NCI-H187 treated with DMSO at 0.1 percent for 48 hours (cell line): ENCODE measurements at regions not wholly inside any gene's neighbourhood (a gene's known extent, or its start where the extent isn't known, plus 50 kb on each side); places are given as distances from the start of the nearest gene placed in this dataset.
"Not testable (repeated sequence)": the region's sequence is repeated elsewhere in the genome, so short reads cannot be mapped to it uniquely, and the experiment has no call there.

Experiments used
- DNase-seq: peaks from one replicate; lab custom pipeline; 2025; lab: John Stamatoyannopoulos, UW

- DNase-seq = no peak
Measured at GRCh38 chr4:128565565-128566186, 243.8 kb upstream of the JADE1 start.

- DNase-seq = no peak
Measured at GRCh38 chr4:128565054-128565453, 244.4 kb upstream of the JADE1 start.

- DNase-seq = no peak
Measured at GRCh38 chr4:128564081-128564630, 245.3 kb upstream of the JADE1 start.

- DNase-seq = no peak
Measured at GRCh38 chr4:128560754-128561495, 248.6 kb upstream of the JADE1 start.

- DNase-seq = no peak
Measured at GRCh38 chr4:128558896-128559679, 250.4 kb upstream of the JADE1 start.

- no peak for DNase-seq
Measured at GRCh38 chr4:128556756-128557155, 252.7 kb upstream of the JADE1 start.

- DNase-seq = no peak
Measured at GRCh38 chr4:128553686-128554515, 255.6 kb upstream of the JADE1 start.

GRCh38 chr4:128552586-128552907 is 257.0 kb upstream of the JADE1 start:
- no peak for DNase-seq

GRCh38 chr4:128551280-128551679 is 258.2 kb upstream of the JADE1 start:
- no peak for DNase-seq

GRCh38 chr4:128550060-128550459 is 259.4 kb upstream of the JADE1 start:
- DNase-seq = no peak

GRCh38 chr4:128549636-128550035 is 259.9 kb upstream of the JADE1 start:
- no peak for DNase-seq

- DNase-seq = no peak
Measured at GRCh38 chr4:128548381-128548780, 260.8 kb upstream of the PGRMC2 start.

GRCh38 chr4:128544272-128544671 is 256.7 kb upstream of the PGRMC2 start:
- no peak for DNase-seq

- DNase-seq = no peak
Measured at GRCh38 chr4:128543696-128544095, 256.1 kb upstream of the PGRMC2 start.

GRCh38 chr4:128542047-128542446 is 254.4 kb upstream of the PGRMC2 start:
- DNase-seq = no peak

GRCh38 chr4:128540122-128540521 is 252.5 kb upstream of the PGRMC2 start:
- DNase-seq = no peak

- no peak for DNase-seq
Measured at GRCh38 chr4:128538111-128538882, 250.7 kb upstream of the PGRMC2 start.

GRCh38 chr4:128536746-128537145 is 249.1 kb upstream of the PGRMC2 start:
- no peak for DNase-seq

GRCh38 chr4:128535510-128535909 is 247.9 kb upstream of the PGRMC2 start:
- DNase-seq = not testable (repeated sequence)

GRCh38 chr4:128528793-128529553 is 241.4 kb upstream of the PGRMC2 start:
- DNase-seq = no peak
